ENCODE measurements at regions not wholly inside any gene's neighbourhood (a gene's known extent, or its start where the extent isn't known, plus 50 kb on each side); places are given as distances from the start of the nearest gene placed in this dataset.

GRCh38 chr5:142474431-142475094 is 149.7 kb upstream of the SPRY4 start:
- Histone ChIP-seq H3K36me3 (no peaks in the 10 kb centered on the region), H3K4me3 (no peak overlapping the region), H3K4me1 (no peaks in the 10 kb centered on the region), H3K27ac (no peak overlapping the region), H3K9me3 (peaks cover 4 to 9% of the 10 kb centered on the region in 2 donors), H3K27me3 (no peaks in the 10 kb centered on the region)
- no peak for TF ChIP-seq CTCF (IDR thresholded peaks at IDR 0.05)
- no peak for DNase-seq (ENCODE audit: low spot score)

GRCh38 chr5:142473038-142473437 is 148.2 kb upstream of the SPRY4 start:
- DNase-seq (ENCODE audit: low spot score), result no peak
- TF ChIP-seq CTCF (IDR thresholded peaks at IDR 0.05), result no peak
- no peaks in the 10 kb centered on the region for H3K9me3 ChIP-seq
- H3K4me3 ChIP-seq, result no peak overlapping the region
- H3K27me3 ChIP-seq, result no peaks in the 10 kb centered on the region
- no peaks in the 10 kb centered on the region for H3K4me1 ChIP-seq
- no peaks in the 10 kb centered on the region for H3K36me3 ChIP-seq
- no peak overlapping the region for H3K27ac ChIP-seq

GRCh38 chr5:142472306-142472951 is 147.6 kb upstream of the SPRY4 start:
- Histone ChIP-seq H3K4me3 (no peak overlapping the region), H3K4me1 (no peaks in the 10 kb centered on the region), H3K27me3 (no peaks in the 10 kb centered on the region), H3K36me3 (no peaks in the 10 kb centered on the region), H3K9me3 (no peaks in the 10 kb centered on the region), H3K27ac (no peak overlapping the region)
- no peak for DNase-seq (ENCODE audit: low spot score)
- TF ChIP-seq CTCF (IDR thresholded peaks at IDR 0.05), result no peak

- H3K27ac ChIP-seq, result no peak overlapping the region
- no peak overlapping the region for H3K4me3 ChIP-seq
- peaks cover 0 to 8% of the 10 kb centered on the region in 2 donors for H3K4me1 ChIP-seq
- no peaks in the 10 kb centered on the region for H3K9me3 ChIP-seq
- TF ChIP-seq CTCF (IDR thresholded peaks at IDR 0.05), result no peak
- DNase-seq (ENCODE audit: low spot score), result no peak
- no peaks in the 10 kb centered on the region for H3K36me3 ChIP-seq
- H3K27me3 ChIP-seq, result no peaks in the 10 kb centered on the region
Observed at GRCh38 chr5:142466195-142466971, 141.6 kb upstream of the SPRY4 start.

- TF ChIP-seq CTCF (IDR thresholded peaks at IDR 0.05), result no peak
- H3K9me3 ChIP-seq, result no peaks in the 10 kb centered on the region
- no peak overlapping the region for H3K27ac ChIP-seq
- H3K4me1 ChIP-seq, result peaks cover 0 to 8% of the 10 kb centered on the region in 2 donors
- H3K36me3 ChIP-seq, result no peaks in the 10 kb centered on the region
- H3K27me3 ChIP-seq, result no peaks in the 10 kb centered on the region
- no peak for DNase-seq (ENCODE audit: low spot score)
- H3K4me3 ChIP-seq, result no peak overlapping the region
Observed at GRCh38 chr5:142465476-142465875, 140.7 kb upstream of the SPRY4 start.
